Activated CD4-positive, CD25-positive, alpha-beta regulatory T cell treated with anti-CD3 and anti-CD28 coated beads, Interleukin-2, amount 50 U/mL, for 24 hours (primary cell): ENCODE measurements at regions not wholly inside any gene's neighbourhood (a gene's known extent, or its start where the extent isn't known, plus 50 kb on each side); places are given as distances from the start of the nearest gene placed in this dataset.

Source experiments
- ATAC-seq, 2 donors: fragments of 150-1000 bp; cut with Tn5 transposase; one replicate each; pipeline ENCODE4 v1.10.0; 2021; ENCODE audit warnings: mild to moderate bottlenecking in 1 of 2, moderate library complexity in 1 of 2

DNA sequence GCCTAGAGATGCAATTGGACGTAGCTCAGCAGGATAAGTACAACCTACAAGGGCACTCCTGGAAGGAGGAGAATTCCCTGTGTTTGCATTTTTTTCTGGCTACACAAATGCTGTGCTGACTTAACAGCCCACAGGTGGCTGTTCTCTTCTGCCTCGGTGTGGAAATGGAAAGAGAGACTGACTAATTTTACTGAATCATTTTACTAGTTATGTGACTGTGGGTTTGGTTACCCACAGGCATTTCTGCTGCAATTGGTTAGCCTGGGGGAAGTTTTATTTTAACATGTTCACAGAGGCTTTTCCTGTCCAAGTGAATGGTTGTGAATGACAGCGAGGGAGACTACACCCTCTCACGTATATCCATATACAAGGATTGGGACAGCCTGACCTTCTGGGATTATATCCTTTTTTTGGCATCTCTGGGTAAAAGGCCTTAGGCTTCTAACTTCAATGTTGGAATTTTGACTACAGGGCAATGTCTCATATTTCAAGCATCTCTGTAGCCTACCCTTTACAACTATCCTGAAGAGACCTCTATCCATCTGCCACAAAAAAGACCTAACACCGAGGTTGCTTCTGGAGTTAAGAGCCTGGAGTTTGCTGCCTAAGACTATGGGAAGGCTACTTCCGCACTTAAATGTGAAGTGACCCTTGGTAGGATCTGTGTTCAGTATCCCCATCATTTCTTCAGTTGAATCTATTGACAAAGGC is 67.2 kb upstream of the TP63 start:
- peak; percentile 75 to 94 for ATAC-seq

DNA sequence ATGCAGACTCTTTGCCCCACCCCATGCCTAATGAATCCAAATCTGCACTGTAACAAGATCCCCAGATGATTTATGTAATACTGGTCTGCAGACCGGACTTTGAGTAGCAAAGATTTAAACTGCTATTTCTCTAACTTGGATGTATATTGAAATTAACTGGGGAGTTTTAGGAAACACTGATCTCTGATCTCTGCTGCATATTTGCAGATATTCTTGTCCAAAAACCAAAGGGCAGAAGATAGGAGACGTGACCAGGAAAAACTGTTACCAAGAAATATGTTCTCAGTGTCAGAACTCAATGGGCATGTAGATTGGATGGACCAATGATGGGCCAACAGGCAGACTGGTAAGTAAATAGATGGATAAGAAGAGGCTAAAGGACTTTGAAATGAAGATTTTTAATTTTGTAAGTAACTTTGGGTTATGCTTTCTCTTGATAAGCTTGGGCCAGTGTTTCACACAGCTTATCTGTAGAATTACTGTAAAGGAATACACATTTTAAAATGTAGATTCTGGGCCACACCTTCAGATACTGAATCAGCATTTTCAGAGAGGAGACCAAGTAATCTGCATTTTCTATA is 64.5 kb upstream of the TP63 start:
- ATAC-seq, result no peak

DNA sequence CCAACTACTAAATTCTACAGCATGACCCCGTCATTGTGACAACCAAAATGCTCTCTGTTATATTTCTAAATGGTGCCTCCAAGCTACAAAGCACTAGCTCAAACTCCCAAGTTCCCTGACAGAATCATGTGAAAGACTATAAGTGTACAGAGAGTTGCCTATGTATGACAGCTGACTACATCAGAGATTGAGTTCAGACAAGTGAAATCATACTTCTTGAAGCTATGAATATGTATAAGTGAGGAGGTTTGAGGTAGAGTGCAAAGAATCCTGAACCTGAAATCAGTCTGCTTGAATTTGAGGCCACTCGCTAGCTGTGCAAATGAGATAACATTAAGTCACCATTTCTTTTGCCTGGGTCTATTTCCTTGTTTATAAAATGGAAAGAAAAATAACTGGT is 63.9 kb upstream of the TP63 start:
- no peak for ATAC-seq

DNA sequence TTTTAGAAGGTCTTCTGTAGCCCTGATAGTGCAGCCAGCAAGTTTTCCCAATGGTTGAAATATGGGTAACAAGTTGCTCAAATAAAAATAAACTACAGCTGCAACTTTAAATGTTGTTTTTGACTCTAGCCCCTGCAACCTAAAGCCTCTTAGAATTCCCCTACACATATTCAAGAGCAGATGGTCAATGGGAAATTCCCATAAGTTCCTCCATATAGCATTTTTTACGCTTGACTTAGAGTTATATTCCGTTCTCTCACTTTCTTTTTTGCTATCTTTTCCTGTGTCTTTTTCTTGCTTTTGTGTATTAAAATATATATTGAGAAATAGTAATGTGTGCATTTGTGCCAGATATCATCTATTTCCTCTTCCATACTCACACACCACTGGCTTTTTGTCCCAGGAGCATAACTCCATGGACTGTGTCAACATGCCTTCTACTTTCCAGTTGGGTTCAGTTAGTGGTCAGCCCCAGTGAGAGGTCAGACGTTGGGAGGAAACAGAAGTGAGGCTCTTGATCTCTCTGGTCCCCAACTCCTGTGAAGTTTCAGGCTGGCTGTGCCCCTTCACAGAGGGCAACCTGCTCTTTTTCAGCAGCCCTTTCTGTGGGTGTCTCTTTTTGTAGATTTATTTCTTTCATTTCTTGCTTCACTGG is 63.3 kb upstream of the TP63 start:
- ATAC-seq, result no peak

DNA sequence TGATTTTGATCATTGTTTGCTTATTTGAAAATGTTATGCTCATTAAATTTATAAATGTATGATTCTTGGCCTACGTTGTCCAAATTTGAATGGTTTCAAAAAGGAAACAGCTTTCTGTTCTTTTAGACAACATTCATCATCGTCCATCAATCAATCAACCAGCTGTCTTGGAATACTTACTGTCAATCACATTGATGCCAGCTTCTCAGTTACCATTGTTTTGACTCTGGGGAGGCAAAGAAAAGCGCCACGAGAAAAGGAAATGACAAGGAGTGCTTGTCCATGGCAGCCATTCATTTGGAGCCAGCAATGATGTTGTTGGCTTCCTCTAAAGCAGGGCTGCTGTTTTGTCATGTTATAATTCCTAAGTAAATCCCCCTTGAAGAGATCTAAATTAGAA is 62.2 kb upstream of the TP63 start:
- no peak for ATAC-seq

DNA sequence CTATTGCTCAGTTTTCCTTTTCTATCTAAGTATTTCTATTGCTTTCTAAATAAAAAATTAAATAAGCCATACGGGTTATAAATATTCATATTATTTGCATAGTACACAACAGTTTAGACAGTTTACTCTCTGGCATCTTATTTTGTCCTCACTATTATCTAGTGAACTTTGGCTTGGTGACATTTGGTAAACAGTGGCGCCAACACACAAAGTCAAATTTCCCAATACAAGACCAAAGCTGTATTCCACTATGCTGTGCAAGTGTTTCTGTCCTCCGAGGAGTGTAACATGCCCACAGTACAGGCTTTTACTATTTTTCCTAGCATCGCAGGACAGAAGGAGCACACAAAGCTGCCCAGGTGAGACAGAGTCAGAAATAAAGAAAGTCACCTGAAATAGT is 61.7 kb upstream of the TP63 start:
- ATAC-seq, result no peak

DNA sequence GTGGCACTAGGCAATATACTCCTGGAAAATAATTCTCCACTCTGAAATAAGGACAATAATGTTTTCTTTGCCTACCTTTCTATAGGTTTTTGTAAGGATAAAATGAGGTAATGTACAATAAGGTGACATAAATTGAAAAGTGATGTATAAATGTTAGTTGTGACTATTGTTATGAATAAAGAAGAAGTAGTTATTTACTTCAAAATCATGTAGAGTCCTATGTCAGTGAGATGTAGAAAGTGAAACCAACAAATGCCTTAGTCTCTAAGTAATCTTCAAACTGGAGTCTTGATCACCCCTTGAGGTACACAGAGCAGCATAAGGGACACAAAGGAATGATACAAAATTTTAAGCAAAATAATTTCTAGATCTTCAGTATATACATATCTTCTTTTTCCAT is 60.3 kb upstream of the TP63 start:
- peak; percentile 47 to 50 for ATAC-seq

DNA sequence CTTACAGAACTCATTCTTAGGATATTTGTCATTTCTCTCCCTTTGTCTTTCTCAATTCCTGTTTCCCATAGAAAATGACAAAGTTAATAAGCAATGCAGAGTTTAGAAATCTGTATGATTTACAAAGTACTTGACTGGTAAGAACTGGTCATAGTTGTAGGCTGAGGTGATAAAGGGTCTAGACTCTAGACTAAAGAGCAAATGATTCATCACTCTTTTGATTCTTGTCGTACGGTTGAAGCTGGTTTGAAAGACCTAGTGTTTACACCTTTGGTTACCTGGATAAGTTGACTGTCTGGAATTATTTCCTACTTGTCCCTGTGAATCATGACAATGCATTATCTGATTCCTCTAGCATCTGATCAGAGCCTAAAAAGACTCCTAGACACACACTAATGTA is 58.9 kb upstream of the TP63 start:
- ATAC-seq, result peak; percentile 80

DNA sequence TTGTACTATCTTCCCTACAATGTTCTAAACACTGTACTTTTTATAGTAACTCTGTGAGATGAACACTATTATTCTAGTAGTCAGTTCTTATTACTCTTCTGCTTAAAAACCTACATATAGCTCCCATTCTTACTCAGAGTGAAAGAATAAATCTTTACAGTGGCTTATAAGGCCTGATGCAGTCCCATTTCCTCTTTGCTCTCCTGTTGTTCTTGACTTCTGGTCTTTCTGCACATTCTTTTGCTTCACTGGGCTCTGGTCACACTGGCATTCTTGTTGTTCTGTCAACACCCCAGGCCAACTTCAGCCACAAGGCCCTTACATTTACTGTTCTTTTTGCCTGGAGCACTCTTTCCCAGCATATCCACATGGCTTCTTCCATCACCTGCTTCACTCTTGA is 58.2 kb upstream of the TP63 start:
- ATAC-seq, result no peak

DNA sequence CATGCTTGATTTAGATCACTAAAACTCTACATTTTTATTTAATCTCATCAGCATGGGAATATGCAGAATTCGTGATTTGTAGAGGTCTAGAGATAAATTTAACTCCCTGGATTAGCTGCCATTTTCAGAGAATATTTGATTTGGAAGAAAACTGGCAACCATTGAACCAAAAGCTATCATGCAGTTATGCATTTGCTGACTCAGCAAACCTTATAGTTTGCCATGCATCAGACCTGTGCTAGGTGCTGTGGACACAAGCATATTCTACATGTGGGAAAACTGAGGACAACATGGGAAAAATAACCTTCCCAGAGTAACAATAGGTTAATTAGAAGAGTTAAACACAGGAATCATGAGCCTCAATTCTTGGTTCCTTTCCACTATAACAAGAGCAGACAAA is 54.7 kb upstream of the TP63 start:
- no peak for ATAC-seq

DNA sequence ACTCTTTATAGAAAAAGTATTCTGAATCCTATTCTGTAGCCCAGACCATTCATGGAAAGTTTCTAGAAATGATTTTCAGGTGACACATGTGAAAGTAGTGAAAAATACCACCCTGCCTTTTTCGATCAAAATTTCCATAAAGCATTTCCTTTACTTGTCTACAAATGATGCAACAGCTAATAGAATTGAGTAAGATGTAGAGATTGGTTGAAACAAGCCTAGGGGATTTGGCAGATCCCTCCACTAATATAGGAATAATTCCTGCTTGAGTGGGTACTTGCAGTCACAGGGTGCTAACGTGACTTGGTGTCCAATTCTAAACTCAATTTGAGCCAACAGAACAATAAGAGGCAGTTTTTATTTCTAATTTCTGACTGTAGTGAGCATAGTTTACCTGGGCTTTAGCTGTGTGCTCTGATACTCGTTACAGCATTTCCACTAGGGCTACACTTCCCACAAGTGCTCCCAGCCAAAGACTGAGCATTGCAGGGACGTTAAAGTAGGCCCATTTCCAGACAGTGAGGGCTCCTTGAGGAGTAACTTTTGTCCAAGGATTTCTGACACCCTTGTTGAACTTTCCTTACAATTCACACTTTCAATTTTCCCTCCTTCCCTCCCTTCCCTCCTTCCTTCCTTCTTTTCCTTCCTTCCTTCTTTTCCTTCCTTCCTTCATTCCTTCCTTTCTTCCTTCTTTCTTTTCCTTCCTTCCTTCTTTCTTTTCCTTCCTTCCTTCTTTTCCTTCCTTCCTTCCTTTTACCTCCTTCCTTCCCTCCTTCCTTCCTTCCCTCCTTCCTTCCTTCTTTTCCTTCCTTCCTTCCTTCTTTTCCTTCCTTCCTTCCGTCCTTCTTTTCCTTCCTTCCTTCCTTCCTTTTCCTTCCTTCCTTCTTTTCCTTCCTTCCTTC is 53.9 kb upstream of the TP63 start:
- no peak for ATAC-seq

DNA sequence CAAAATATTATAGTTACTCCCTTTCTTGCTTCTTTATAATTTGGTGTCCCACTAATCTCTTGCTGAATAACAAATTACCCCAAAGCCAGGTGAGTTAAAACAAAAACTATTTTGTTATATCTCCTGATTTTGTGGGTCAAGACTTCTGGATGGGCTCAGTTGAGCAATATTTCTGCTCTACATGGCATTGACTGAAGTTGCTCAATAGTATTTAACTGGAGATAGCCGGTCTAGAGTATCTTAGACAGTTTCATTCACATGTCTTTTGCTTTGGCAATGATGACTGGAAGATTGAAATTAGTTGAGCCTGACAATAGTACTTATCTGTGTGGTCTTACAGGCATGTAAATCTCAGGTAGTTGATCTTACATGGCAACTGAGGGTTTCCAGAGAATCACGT is 51.0 kb upstream of the TP63 start:
- no peak for ATAC-seq
